ENCODE measurements at regions not wholly inside any gene's neighbourhood (a gene's known extent, or its start where the extent isn't known, plus 50 kb on each side); places are given as distances from the start of the nearest gene placed in this dataset.

DNA sequence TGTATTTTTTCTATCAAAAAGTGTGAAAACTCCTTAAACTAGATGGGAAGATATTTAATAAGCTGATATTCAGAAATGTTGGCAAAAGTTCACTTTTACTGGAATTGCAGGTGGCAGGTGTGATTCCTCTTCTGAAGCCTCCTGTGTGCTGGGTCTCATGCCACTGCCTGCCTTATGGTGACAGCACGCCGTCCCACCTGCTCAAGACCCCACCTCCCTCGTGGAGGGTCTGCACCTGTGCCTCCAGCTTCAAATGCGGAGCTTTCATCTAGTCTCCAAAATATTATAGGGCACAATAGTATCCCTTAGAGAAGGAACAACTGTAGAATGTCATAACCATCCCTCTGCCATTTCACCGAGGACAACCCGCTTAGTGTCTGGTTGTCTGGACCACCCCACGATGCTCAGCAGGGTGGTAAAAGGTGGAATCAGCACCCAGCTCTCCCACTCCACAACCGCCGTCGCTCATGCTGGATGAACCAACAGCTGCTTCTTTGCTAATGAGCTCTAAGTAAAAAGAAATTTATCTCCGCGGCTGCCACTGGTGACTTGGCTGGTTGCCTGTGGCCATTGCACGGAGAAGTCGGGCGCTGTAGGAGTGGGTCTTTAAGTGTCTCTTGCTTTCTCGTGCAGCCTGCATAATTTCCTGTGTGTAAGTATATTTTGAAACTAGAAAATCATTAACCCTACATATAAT, 119.3 kb upstream of the TCERG1L start:
- no peaks in the 10 kb centered on the region for H3K27me3 ChIP-seq (replicated peaks; ENCODE audit: control insufficient read depth, insufficient read depth, low read length)
- no peaks in the 10 kb centered on the region for H3K36me3 ChIP-seq (ENCODE audit: control insufficient read depth, insufficient read depth, low read length)
- no peak for TF ChIP-seq CTCF (IDR thresholded peaks at IDR 0.05; ENCODE audit: insufficient read depth, low read length, poor library complexity, severe bottlenecking)
- no peak overlapping the region for H3K4me3 ChIP-seq (replicated peaks; ENCODE audit: low read depth, low read length)
- DNase-seq (ENCODE audit: extremely low read depth, insufficient read length) = no peak

DNA sequence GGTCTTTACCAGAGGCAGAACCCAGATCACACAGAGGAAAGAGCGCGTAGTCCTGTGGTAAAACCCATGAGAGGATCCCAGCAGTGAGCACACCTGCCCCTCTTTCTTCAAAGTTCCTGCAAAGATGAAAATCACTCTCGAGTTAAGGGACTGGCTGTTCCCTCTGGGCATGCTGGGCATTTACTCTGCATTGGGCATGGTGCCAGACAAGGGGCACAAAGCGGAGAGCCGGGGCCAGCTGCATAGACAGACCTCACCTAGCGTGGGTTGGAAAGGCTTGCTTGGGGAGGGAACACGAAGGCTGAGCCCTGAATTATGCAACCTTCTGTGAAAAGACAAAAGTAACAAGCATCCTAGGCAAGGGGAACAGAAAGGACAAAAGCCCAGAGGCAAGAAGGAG, 120.0 kb upstream of the TCERG1L start:
- no peak for DNase-seq (ENCODE audit: extremely low read depth, insufficient read length)
- Histone ChIP-seq H3K4me3 (replicated peaks; ENCODE audit: low read depth, low read length) (no peak overlapping the region), H3K27me3 (replicated peaks; ENCODE audit: control insufficient read depth, insufficient read depth, low read length) (no peaks in the 10 kb centered on the region), H3K36me3 (ENCODE audit: control insufficient read depth, insufficient read depth, low read length) (no peaks in the 10 kb centered on the region)
- no peak for TF ChIP-seq CTCF (IDR thresholded peaks at IDR 0.05; ENCODE audit: insufficient read depth, low read length, poor library complexity, severe bottlenecking)

- no peak overlapping the region for H3K4me3 ChIP-seq (replicated peaks; ENCODE audit: low read depth, low read length)
- no peaks in the 10 kb centered on the region for H3K36me3 ChIP-seq (ENCODE audit: control insufficient read depth, insufficient read depth, low read length)
- no peaks in the 10 kb centered on the region for H3K27me3 ChIP-seq (replicated peaks; ENCODE audit: control insufficient read depth, insufficient read depth, low read length)
- DNase-seq (ENCODE audit: extremely low read depth, insufficient read length) = no peak
- TF ChIP-seq CTCF (IDR thresholded peaks at IDR 0.05; ENCODE audit: insufficient read depth, low read length, poor library complexity, severe bottlenecking) = no peak
These were observed 120.6 kb upstream of the TCERG1L start for GRCh38 chr10:131431978-131432690.

GRCh38 chr10:131433568-131433967, 122.0 kb upstream of the TCERG1L start:
- TF ChIP-seq CTCF (IDR thresholded peaks at IDR 0.05; ENCODE audit: insufficient read depth, low read length, poor library complexity, severe bottlenecking) = no peak
- Histone ChIP-seq H3K27me3 (replicated peaks; ENCODE audit: control insufficient read depth, insufficient read depth, low read length) (no peaks in the 10 kb centered on the region), H3K36me3 (ENCODE audit: control insufficient read depth, insufficient read depth, low read length) (no peaks in the 10 kb centered on the region), H3K4me3 (replicated peaks; ENCODE audit: low read depth, low read length) (no peak overlapping the region)
- no peak for DNase-seq (ENCODE audit: extremely low read depth, insufficient read length)

GRCh38 chr10:131435232-131435631, 123.7 kb upstream of the TCERG1L start:
- H3K27me3 ChIP-seq (replicated peaks; ENCODE audit: control insufficient read depth, insufficient read depth, low read length) = no peaks in the 10 kb centered on the region
- no peak for TF ChIP-seq CTCF (IDR thresholded peaks at IDR 0.05; ENCODE audit: insufficient read depth, low read length, poor library complexity, severe bottlenecking)
- H3K36me3 ChIP-seq (ENCODE audit: control insufficient read depth, insufficient read depth, low read length) = no peaks in the 10 kb centered on the region
- DNase-seq (ENCODE audit: extremely low read depth, insufficient read length) = no peak
- H3K4me3 ChIP-seq (replicated peaks; ENCODE audit: low read depth, low read length) = no peak overlapping the region

All from GM06990 (cell line).